Ramos (cell line): ENCODE measurements at regions not wholly inside any gene's neighbourhood (a gene's known extent, or its start where the extent isn't known, plus 50 kb on each side); places are given as distances from the start of the nearest gene placed in this dataset.

Experiments used
- in situ Hi-C: fragments of 300-500 bp; cut with MboI; formaldehyde crosslinking; loops from one replicate; pipeline ENCODE4 v1.14.3; 2022; ENCODE audit warnings: low sequenced_read_pairs; ENCODE audit not compliant: unreplicated experiment

- in situ Hi-C loops, result no loop called here
These were observed 518.2 kb downstream of the BNC2 start for GRCh38 chr9:16352251-16352650.

DNA sequence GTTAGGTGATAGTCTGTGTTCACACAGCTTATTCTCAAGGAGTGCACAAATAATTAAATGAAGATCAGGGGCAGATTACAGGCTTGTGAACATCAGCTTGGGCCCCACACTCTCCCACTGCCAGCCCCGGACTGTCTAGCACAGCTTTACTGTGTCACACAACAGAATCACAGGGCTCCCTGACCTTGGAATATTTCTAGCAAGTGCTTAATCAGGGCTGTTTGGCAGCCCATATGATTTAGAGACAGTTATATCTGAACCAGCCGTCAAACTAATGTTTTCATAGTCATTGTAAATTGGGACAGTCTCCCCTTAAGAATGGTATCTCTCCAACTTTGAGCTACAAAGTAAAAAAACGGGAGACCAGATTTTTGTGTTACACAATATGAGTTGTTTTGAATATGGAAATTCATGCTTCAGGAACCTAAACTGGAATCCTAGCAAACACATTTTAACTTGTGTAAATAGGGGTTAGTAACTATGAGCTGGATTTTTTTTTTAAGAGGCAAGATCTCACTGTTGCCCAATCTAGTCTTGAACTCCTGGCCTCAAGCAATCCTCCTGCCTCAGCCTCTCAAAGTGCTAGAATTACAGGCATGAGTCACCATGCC lies 517.6 kb downstream of the BNC2 start:
- in situ Hi-C loops, result no loop called here

DNA sequence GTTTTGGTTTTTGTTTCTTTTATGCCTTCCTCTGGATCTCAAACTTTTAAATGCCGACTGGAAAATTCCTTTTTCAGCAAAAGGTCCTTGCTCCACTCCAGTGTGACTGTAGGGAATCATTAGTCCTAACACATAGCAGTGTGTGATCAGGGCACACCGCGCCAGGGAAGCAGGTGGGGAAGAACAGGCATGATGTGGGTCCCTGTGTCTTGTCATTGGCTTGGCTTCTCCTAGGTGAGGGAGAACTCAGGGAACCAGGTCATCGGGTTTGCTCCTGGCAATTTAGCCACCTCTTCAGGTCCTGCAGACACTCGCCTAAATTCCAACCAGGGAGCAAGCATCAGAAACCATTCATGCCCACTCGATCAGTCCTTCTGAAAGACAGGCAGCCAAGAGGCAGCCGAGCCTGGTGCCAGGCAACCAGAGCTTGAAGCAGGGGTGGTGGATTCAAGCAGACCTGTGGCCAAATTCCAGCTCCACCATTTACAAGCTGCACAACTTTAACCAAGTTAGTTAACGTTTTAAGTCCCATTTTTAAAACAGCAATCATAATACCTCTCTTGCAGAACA lies 514.2 kb downstream of the BNC2 start:
- in situ Hi-C loops, result no loop called here

DNA sequence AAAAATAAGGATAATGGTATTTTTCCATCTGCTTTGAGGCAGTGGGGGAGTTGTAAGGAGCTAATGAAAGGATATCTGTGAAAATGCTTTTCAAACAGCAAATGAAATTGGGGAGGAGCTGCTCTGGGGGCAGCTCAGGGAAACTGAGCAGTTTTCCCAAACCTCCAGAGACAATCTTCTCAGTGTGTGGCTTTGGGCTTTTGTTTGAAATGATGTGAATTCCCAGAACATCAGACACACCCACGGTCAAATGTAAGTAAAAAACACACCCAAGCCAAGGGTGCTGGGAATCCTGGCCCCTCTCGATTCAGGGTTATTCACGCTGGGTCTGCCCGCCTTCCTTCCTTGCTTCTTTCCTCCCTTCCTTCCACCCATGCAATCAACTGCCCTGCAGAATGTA lies 512.6 kb downstream of the BNC2 start:
- in situ Hi-C loops, result no loop called here

DNA sequence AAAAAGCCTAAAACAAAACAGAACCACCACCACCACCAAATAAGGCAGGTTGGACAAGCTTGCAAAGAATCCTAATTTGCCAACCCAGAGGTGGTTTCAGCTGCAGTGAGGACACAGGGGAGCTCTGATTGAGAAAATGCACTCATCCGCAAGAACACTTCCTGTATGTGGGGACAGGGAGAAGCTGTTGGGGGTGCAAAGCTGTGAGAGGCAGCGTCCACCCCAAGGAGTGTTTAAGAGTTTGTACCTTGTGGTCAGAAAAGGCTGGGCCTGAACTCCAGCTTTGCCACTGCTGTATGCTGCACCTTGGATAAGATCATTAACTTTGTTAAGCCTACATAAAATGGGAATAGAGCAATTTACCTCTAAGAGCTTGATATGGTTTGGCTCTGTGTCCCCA lies 511.7 kb downstream of the BNC2 start:
- in situ Hi-C loops, result no loop called here
